DND-41 (cell line): ENCODE measurements at regions not wholly inside any gene's neighbourhood (a gene's known extent, or its start where the extent isn't known, plus 50 kb on each side); places are given as distances from the start of the nearest gene placed in this dataset.

ENCODE experiments used
- ATAC-seq: fragments of 200-7000 bp; cut with Tn5 transposase; 3 replicates; pipeline ENCODE4 v1.9.1; 2021; ENCODE audit warnings: low read depth; ENCODE audit not compliant: insufficient read depth
- DNase-seq: peaks from one replicate; pipeline ENCODE4 v3.0.0-alpha.2; 2020
- H2AFZ ChIP-seq: 2 replicates; pipeline ENCODE4 v1.6.0; 2012; ENCODE audit warnings: low read depth, low read length
- H3K27ac ChIP-seq: 2 replicates; pipeline ENCODE4 v1.5.1; 2012; ENCODE audit warnings: low read length, inconsistent platforms
- H3K27me3 ChIP-seq: fragments of 200-600 bp; sonication (generic); 2 replicates; pipeline ENCODE4 v1.6.0; 2012; ENCODE audit warnings: low read length, mild to moderate bottlenecking, inconsistent platforms; ENCODE audit not compliant: insufficient read depth, poor library complexity
- H3K36me3 ChIP-seq: 2 replicates; pipeline ENCODE4 v1.5.1; 2012; ENCODE audit warnings: low read length, inconsistent platforms; ENCODE audit not compliant: insufficient read depth
- H3K4me1 ChIP-seq: 2 replicates; pipeline ENCODE4 v1.5.1; 2012; ENCODE audit warnings: mild to moderate bottlenecking, low read length; ENCODE audit not compliant: insufficient read depth
- H3K4me2 ChIP-seq: 2 replicates; pipeline ENCODE4 v1.6.0; 2012; ENCODE audit warnings: mild to moderate bottlenecking, moderate library complexity, low read length, inconsistent platforms; ENCODE audit not compliant: insufficient read depth
- H3K4me3 ChIP-seq, 2 experiments: fragments of 200-600 bp in 1 of 2; shearing (Covaris generic) in 1 of 2; 2 replicates each; pipeline ENCODE4 v1.5.1; 2012 to 2016; ENCODE audit warnings: inconsistent platforms in 2 of 2, low read length in 2 of 2, mild to moderate bottlenecking in 2 of 2, low read depth in 1 of 2, moderate library complexity in 1 of 2
- H3K79me2 ChIP-seq: 2 replicates; pipeline ENCODE4 v1.6.0; 2012; ENCODE audit warnings: low read length, inconsistent platforms; ENCODE audit not compliant: insufficient read depth
- H3K9ac ChIP-seq: 2 replicates; pipeline ENCODE4 v1.6.0; 2012; ENCODE audit warnings: low read depth, mild to moderate bottlenecking, inconsistent platforms, low read length, moderate library complexity
- H3K9me3 ChIP-seq: 2 replicates; pipeline ENCODE4 v1.5.1; 2012; ENCODE audit warnings: low read length, moderate library complexity, mild to moderate bottlenecking, inconsistent platforms; ENCODE audit not compliant: insufficient read depth, severe bottlenecking
- H4K20me1 ChIP-seq: 2 replicates; pipeline ENCODE4 v1.6.0; 2012; ENCODE audit warnings: low read length; ENCODE audit not compliant: insufficient read depth
- EZH2 ChIP-seq: IDR thresholded peaks from 3 replicates; pipeline ENCODE4 v1.6.1; 2012; ENCODE audit warnings: borderline replicate concordance, low read depth, mild to moderate bottlenecking, moderate library complexity, low read length, inconsistent platforms; ENCODE audit not compliant: severe bottlenecking
- TF ChIP-seq, protein P1 (sequence below): IDR thresholded peaks from 2 replicates; pipeline ENCODE4 v1.5.1; 2012; ENCODE audit warnings: borderline replicate concordance, low read length, moderate library complexity, mild to moderate bottlenecking; ENCODE audit not compliant: poor library complexity, severe bottlenecking; ENCODE audit errors: extremely low read depth

DNA sequence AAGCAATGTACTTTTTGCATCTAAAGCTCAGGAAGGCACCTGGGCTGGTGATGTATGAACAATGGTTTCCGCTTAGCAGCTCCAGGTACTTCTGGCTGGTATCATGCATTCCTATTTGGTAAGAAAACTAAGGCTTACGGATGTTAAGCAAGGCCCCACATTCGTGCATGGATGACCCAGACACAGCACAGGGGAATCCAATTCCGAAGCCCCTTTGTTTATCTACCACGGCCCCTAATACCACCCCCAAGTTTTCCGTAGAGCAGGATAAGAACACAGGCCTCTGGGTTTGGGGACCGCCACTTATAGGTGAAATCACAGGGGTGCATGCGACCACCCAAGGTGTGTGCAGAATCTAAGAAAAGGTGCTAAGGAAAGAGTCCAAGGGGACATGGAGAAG lies 192.1 kb upstream of the ID2 start:
- Histone ChIP-seq H2AFZ (no peak overlapping the region), H3K4me3 (no peak overlapping the region), H3K27me3 (no peaks in the 10 kb centered on the region), H3K9ac (no peak overlapping the region), H3K9me3 (no peaks in the 10 kb centered on the region), H3K27ac (no peak overlapping the region), H3K36me3 (no peaks in the 10 kb centered on the region), H3K4me1 (peaks cover 32% of the 10 kb centered on the region), H3K79me2 (no peaks in the 10 kb centered on the region), H3K4me2 (no peak overlapping the region), H4K20me1 (no peaks in the 10 kb centered on the region)
- ATAC-seq (no peak), DNase-seq (no peak)
- TF ChIP-seq, protein P1, sequence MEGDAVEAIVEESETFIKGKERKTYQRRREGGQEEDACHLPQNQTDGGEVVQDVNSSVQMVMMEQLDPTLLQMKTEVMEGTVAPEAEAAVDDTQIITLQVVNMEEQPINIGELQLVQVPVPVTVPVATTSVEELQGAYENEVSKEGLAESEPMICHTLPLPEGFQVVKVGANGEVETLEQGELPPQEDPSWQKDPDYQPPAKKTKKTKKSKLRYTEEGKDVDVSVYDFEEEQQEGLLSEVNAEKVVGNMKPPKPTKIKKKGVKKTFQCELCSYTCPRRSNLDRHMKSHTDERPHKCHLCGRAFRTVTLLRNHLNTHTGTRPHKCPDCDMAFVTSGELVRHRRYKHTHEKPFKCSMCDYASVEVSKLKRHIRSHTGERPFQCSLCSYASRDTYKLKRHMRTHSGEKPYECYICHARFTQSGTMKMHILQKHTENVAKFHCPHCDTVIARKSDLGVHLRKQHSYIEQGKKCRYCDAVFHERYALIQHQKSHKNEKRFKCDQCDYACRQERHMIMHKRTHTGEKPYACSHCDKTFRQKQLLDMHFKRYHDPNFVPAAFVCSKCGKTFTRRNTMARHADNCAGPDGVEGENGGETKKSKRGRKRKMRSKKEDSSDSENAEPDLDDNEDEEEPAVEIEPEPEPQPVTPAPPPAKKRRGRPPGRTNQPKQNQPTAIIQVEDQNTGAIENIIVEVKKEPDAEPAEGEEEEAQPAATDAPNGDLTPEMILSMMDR, result no peak
- no peak for TF ChIP-seq EZH2

DNA sequence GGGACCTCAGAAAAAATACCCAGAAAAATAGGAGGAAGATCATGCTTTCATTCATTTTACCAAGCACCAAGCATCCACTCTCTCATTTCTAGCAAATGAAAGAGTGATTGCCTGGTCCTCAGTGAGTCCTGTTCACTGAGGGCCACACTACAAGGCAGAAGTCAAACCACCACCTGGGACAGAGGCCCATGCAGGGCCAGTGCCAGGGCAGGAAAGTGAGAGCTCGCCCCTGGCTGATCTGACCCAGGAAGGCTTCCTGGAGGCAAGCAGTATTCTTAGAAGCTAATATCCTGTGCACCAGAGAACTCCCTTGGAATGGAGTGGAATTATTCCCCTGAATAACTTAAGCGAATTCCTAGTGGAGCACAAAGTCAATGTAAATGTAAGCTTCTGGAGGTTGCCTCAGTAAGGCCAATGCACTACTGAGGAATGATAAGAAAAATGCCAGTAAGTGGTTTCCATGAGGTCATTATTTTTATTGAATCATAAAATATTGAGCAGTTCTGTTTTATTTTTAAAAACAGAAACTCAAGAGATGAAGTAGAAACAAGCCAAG lies 191.6 kb upstream of the ID2 start:
- Histone ChIP-seq H3K9me3 (no peaks in the 10 kb centered on the region), H3K36me3 (no peaks in the 10 kb centered on the region), H3K4me1 (peaks cover 32% of the 10 kb centered on the region), H4K20me1 (no peaks in the 10 kb centered on the region), H2AFZ (no peak overlapping the region), H3K79me2 (no peaks in the 10 kb centered on the region), H3K4me2 (no peak overlapping the region), H3K27me3 (no peaks in the 10 kb centered on the region), H3K27ac (no peak overlapping the region), H3K4me3 (no peak overlapping the region), H3K9ac (no peak overlapping the region)
- no peak for ATAC-seq
- DNase-seq, result no peak
- TF ChIP-seq EZH2, result no peak
- TF ChIP-seq, protein P1, result no peak

DNA sequence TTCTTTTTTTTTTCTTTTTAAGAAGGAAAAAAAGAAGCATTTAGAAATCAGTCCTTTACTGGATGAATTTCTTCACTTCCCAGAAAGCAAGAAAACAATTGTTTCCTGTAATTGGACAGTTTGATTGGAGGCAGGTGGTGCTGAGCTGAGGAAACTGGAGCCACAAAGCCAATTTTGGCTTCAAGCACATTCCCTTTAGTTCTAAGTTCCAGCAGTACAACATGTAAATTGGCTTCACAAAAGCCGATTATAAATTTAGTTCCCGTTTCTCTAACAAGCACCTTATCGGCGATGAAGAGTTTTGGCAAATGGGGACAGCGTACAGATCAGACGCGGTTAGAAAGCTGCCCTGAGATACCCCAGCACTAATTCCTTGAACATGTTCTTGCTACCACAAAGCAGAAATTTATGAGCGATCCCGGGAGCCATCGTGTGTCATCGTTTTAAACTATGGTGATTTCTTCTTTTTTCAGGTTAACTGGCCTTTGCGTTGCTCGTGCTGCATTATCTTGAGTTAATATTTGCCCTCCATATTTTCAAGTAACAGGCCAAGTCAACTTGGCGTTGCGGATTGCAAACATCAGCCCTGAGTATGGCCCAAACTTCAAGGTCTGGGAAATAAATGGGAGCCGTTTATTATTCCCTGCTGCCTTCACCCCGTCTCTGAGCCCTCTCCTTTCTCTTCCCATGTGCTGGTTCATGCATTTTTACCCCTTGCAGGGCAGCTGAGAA lies 190.4 kb upstream of the ID2 start:
- Histone ChIP-seq H3K36me3 (no peaks in the 10 kb centered on the region), H3K79me2 (no peaks in the 10 kb centered on the region), H3K4me2 (no peak overlapping the region), H3K27me3 (no peaks in the 10 kb centered on the region), H3K27ac (peak overlapping the region; percentile 9; the same call in 1 of the 2 replicates), H3K4me1 (peaks cover 40% of the 10 kb centered on the region), H3K9me3 (no peaks in the 10 kb centered on the region), H2AFZ (no peak overlapping the region), H3K9ac (no peak overlapping the region), H4K20me1 (no peaks in the 10 kb centered on the region), H3K4me3 (no peak overlapping the region)
- no peak for ATAC-seq
- no peak for TF ChIP-seq EZH2
- TF ChIP-seq, protein P1, result no peak
- no peak for DNase-seq
